Colon (tissue), 2 donors: ENCODE measurements at regions not wholly inside any gene's neighbourhood (a gene's known extent, or its start where the extent isn't known, plus 50 kb on each side); places are given as distances from the start of the nearest gene placed in this dataset.
"Not testable (repeated sequence)": the region's sequence is repeated elsewhere in the genome, so short reads cannot be mapped to it uniquely, and the experiment has no call there.

ENCODE experiments used
- FAIRE-seq: peaks from 2 replicates; lab custom pipeline; 2012; peaks lifted over from hg19 to GRCh38; lab: Jason Lieb, UNC
- donor health status: control.
- donor health status: control.

DNA sequence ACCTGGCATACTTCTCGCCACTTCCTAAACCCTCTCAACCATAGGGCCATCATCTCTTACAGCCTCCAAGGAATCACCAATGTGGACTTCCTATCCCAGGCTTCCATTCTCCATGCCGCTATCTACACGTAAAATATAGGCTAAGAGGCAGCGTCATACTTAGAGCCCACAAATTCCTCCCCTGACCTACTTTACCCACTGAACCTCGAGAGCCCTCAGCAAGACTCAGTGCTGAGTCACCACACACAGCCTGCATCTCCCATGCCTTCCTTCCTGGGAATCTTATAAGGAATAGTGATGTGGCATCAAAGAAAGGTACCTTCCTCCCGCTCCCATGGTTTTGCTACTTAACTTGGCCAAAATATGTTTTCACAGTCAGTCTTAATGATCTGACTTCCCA, 435.6 kb upstream of the NFE2L3 start:
- FAIRE-seq = no peak

DNA sequence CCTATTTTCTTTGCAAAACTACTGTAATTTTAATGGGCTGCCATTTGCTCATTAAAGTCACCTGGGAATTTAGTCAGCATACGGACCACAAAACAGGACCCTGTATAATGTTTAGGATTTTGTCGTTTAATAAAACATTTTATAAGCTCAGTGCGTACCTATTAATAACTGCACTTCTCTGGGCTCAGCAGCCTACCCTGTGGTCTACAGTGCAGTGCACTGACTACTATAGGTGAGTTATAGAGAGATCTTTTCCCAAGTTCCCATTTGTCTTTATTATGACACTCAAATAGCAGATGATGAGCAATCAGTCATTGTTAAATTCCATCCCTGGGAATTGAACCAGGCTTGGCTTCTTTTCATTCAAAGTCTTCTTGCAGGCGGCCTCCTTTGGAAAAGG, 433.4 kb upstream of the NFE2L3 start:
- no peak for FAIRE-seq

- no peak for FAIRE-seq
Measured at GRCh38 chr7:25719190-25719896, 432.7 kb upstream of the NFE2L3 start.

- no peak for FAIRE-seq
Measured at GRCh38 chr7:25720427-25720826, 431.6 kb upstream of the NFE2L3 start.

- no peak for FAIRE-seq
Measured at GRCh38 chr7:25722856-25723255, 429.1 kb upstream of the NFE2L3 start.

GRCh38 chr7:25725451-25725850, 426.5 kb upstream of the NFE2L3 start:
- no peak for FAIRE-seq

- FAIRE-seq = no peak
Measured at GRCh38 chr7:25726170-25726780, 425.7 kb upstream of the NFE2L3 start.

DNA sequence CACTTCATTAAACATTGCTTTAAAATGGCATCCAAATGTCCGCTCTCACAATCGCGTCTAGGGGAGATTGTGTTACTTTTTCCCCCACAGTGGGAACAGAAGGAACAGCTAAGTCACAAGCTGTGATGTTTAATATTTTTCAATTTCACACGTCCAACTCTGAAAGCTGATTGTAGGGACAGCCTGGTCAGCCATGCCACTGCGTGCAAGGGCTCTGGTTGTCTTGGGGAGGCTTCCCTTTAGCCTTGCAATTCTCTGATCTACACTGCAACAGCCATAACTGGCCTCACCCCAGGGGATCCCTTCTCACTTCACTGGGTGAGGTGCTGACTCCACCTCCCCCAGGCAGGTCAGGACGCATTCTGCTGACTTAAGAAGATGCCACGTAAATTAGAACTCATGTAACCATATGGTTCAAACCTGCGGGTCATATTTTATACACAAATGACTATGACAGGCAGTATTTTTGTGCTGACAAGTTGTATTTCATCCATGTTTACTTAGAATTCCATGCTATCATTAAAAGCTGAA, 425.2 kb upstream of the NFE2L3 start:
- FAIRE-seq = no peak

- FAIRE-seq = no peak
Measured at GRCh38 chr7:25727446-25727845, 424.6 kb upstream of the NFE2L3 start.

- no peak for FAIRE-seq
Measured at GRCh38 chr7:25727876-25728275, 424.1 kb upstream of the NFE2L3 start.

DNA sequence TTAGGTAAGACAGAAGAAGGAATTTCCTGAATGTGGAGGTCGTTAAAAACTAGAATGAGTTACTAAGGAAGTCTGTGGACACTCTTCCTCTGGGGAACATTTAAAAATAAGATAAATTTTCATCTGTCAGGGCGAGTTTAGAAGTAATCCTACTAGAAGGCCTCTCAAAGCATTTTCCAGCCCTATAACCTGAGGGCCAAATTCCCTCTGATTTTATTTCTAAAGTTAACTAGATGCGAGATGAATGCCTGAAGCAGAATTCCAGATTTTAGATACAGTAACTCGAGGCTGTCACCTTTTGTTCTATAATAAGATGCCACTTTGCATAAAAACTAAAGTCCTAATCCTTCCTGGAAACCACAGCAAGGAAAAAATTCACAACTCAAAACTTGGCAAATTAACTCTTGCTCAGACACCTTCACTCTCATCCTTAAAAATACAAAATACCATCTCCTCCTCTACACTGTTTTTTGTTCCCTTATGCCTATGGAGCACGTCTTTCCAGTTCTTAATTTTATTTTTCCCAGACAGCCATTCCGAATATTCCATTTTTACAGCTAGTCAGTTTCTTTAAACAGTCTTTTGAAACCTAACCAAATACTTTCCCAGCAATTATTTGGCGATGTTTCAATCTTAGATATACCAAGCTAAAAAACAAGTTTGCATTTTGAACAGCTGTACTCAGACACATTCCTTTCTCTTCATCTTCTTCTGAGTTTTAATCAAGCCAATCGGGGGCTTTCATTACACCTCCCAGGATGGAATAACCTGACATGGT, 420.7 kb upstream of the NFE2L3 start:
- FAIRE-seq = no peak

- no peak for FAIRE-seq
Measured at GRCh38 chr7:25731846-25732245, 420.2 kb upstream of the NFE2L3 start.

DNA sequence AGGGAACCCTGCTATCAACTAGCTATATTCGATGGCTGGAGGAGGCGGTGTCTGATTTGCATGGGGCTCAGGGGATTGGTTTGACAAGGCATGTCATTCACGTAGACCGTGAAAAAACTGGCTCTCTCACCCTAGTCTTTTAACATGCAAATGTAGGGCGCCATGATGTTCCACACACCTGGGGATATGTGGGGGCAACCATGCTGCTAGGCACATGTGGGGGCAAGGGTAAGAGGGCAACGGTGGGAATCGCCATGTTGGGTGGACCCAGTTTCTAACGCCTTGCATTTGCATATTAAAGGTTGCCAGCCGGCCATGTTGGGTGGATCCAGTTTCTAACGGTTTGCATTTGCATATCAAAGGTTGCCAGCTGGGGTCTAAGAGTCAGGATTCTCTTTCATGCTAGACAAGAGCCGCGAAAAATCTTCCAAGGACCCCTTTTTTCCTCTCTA, 419.2 kb upstream of the NFE2L3 start:
- no peak for FAIRE-seq

- no peak for FAIRE-seq
Measured at GRCh38 chr7:25735674-25736242, 416.2 kb upstream of the NFE2L3 start.

- FAIRE-seq = no peak
Measured at GRCh38 chr7:25738528-25738927, 413.5 kb upstream of the NFE2L3 start.

- no peak for FAIRE-seq
Measured at GRCh38 chr7:25739143-25739542, 412.9 kb upstream of the NFE2L3 start.

- no peak for FAIRE-seq
Measured at GRCh38 chr7:25742316-25742715, 409.7 kb upstream of the NFE2L3 start.

DNA sequence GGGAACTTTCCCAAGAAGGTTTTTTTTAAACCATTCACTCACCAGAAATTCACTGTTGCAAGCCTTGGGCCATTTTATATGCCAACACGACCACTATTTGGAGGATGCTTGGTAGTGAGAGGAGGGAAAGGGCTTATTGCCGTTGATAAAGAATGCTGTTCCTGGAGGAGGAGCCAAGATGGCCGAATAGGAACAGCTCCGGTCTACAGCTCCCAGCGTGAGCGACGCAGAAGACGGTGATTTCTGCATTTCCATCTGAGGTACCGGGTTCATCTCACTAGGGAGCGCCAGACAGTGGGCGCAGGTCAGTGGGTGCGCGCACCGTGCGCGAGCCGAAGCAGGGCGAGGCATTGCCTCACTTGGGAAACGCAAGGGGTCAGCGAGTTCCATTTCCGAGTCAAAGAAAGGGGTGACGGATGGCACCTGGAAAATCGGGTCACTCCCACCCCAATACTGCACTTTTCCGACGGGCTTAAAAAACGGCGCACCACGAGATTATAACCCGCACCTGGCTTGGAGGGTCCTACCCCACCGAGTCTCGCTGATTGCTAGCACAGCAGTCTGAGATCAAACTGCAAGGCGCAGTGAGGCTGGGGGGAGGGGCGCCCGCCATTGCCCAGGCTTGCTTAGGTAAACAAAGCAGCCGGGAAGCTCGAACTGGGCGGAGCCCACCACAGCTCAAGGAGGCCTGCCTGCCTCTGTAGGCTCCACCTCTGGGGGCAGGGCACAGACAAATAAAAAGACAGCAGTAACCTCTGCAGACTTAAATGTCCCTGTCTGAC, 408.1 kb upstream of the NFE2L3 start:
- FAIRE-seq = not testable (repeated sequence)

DNA sequence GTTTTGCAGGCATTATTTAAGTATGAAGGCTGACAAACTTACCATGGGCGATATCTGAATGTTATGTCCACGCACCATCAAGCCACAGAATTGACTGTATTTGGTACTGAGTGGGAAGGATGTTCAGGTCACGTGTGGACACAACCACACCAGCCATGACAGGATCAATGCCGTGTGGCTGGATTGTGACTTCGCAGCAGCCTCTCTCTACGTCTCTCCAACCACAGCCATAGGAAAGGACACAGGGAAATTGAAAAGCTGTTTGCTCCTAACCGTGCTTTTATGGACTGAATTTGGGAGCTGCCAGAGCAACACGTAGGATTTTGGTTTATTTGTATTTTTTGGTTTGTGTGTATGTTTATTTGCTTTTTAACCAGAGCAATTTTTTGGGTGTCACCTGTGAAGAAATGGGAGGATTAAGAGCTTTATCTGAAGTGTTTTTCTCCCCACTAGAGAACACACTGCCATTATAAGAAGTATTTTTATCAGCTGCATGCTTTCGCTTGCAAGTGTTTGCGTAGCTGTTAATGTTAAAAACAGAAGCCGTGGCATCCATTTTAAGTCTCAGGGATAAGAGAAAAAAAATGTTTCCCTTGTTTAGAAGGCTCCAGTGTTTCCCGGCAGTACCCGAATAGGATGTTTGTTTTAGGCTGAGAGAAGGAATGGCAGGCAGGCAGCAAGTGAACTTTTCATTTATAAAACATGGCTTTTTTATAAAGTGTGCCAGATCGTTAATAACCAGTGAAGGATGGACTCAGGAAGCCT, 401.1 kb upstream of the NFE2L3 start:
- FAIRE-seq = no peak

- no peak for FAIRE-seq
Measured at GRCh38 chr7:25752154-25752553, 399.8 kb upstream of the NFE2L3 start.
